ENCODE measurements at regions not wholly inside any gene's neighbourhood (a gene's known extent, or its start where the extent isn't known, plus 50 kb on each side); places are given as distances from the start of the nearest gene placed in this dataset.

GRCh38 chr12:97960741-97961608 lies 498.4 kb downstream of the RMST start:
- no peak for DNase-seq (ENCODE audit: low spot score in 2 of 2)
- H3K4me1 ChIP-seq: no peaks in the 10 kb centered on the region
- intact Hi-C loops (cut with DNase I): no loop called here

GRCh38 chr12:97967831-97968230 lies 505.2 kb downstream of the RMST start:
- intact Hi-C loops (cut with DNase I): no loop called here
- no peak overlapping the region for H3K4me3 ChIP-seq
- H3K9me3 ChIP-seq: no peaks in the 10 kb centered on the region
- no peak for DNase-seq (ENCODE audit: low spot score in 2 of 2)
- no peaks in the 10 kb centered on the region for H3K27me3 ChIP-seq
- no peaks in the 10 kb centered on the region for H3K36me3 ChIP-seq
- no peak overlapping the region for H3K27ac ChIP-seq
- TF ChIP-seq CTCF (IDR thresholded peaks at IDR 0.05): no peak
- H3K4me1 ChIP-seq: no peaks in the 10 kb centered on the region

More at GRCh38 chr12:97960741-97961608, 498.4 kb downstream of the RMST start:
- Histone ChIP-seq H3K27ac (no peak overlapping the region), H3K27me3 (no peaks in the 10 kb centered on the region), H3K4me3 (no peak overlapping the region), H3K9me3 (no peaks in the 10 kb centered on the region), H3K36me3 (no peaks in the 10 kb centered on the region)
- peak in 2 of 3 experiments; percentile 18 to 27 for TF ChIP-seq CTCF (IDR thresholded peaks at IDR 0.05)

GRCh38 chr12:97968641-97969197 lies 506.1 kb downstream of the RMST start:
- no peak for TF ChIP-seq CTCF (IDR thresholded peaks at IDR 0.05)
- Histone ChIP-seq H3K27me3 (no peaks in the 10 kb centered on the region), H3K27ac (no peak overlapping the region), H3K4me3 (no peak overlapping the region), H3K9me3 (no peaks in the 10 kb centered on the region), H3K36me3 (no peaks in the 10 kb centered on the region), H3K4me1 (no peaks in the 10 kb centered on the region)
- intact Hi-C loops (cut with DNase I): no loop called here
- no peak for DNase-seq (ENCODE audit: low spot score in 2 of 2)

GRCh38 chr12:97977870-97978405 lies 515.3 kb downstream of the RMST start:
- no peaks in the 10 kb centered on the region for H3K9me3 ChIP-seq
- no peak for DNase-seq (ENCODE audit: low spot score in 2 of 2)
- TF ChIP-seq CTCF (IDR thresholded peaks at IDR 0.05): no peak
- H3K27ac ChIP-seq: no peak overlapping the region
- H3K27me3 ChIP-seq: no peaks in the 10 kb centered on the region
- no peaks in the 10 kb centered on the region for H3K36me3 ChIP-seq
- H3K4me1 ChIP-seq: no peaks in the 10 kb centered on the region
- no peak overlapping the region for H3K4me3 ChIP-seq
- intact Hi-C loops (cut with DNase I): no loop called here

- Histone ChIP-seq H3K4me3 (no peak overlapping the region), H3K9me3 (no peaks in the 10 kb centered on the region), H3K27ac (no peak overlapping the region), H3K36me3 (no peaks in the 10 kb centered on the region), H3K27me3 (no peaks in the 10 kb centered on the region), H3K4me1 (no peaks in the 10 kb centered on the region)
- no peak for DNase-seq (ENCODE audit: low spot score in 2 of 2)
- TF ChIP-seq CTCF (IDR thresholded peaks at IDR 0.05): no peak
- intact Hi-C loops (cut with DNase I): no loop called here
Observed at GRCh38 chr12:97982684-97983083, 520.1 kb downstream of the RMST start.
